C1 segment of cervical spinal cord (tissue), 14 donors: ENCODE measurements at regions not wholly inside any gene's neighbourhood (a gene's known extent, or its start where the extent isn't known, plus 50 kb on each side); places are given as distances from the start of the nearest gene placed in this dataset.
A peak's percentile ranks its signal among the peaks of the same experiment; 100 is the strongest.
"Not testable (repeated sequence)": the region's sequence is repeated elsewhere in the genome, so short reads cannot be mapped to it uniquely, and the experiment has no call there.

Experiments
- DNase-seq, 14 donors: peaks; one replicate each; lab custom pipeline; 2025; lab: John Stamatoyannopoulos, UW

DNA sequence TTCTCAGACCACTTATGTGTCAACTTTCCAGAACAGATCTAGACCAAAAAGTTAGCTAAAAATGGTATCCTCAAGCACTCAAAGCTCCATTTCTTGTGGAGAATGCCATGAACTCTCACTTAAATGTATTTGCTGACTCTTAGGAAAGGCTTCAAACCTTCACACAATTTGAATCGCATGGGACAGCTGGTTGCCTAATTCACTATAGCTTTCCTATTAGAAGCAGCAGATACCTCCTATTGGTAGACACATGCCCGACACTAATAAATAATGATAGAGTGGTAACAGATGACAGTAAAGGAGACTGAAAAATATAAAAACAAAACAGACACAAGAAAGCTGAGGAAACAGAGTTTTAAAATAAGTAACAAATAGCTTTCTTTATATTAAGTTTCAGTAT, 818.5 kb downstream of the XPNPEP1 start:
- DNase-seq: no peak

DNA sequence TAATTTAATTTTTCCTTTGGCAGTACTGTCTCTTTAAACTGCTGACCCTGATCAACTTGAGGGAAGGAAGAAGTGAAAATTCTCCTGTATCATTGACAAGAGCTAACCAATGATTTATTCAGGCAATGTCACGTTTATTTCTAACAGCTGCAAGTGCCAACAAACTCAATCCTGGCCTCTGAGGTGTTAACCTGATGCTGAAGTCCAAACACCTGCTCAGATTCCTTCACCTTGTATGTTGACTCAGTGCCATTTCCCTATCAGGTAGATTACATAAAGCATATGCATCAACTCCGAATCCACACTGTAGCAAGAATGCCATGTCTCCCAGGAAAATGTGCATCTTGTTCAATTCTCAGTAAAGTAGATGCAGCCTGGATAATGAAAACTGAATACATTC, 820.0 kb downstream of the XPNPEP1 start:
- DNase-seq: no peak

DNA sequence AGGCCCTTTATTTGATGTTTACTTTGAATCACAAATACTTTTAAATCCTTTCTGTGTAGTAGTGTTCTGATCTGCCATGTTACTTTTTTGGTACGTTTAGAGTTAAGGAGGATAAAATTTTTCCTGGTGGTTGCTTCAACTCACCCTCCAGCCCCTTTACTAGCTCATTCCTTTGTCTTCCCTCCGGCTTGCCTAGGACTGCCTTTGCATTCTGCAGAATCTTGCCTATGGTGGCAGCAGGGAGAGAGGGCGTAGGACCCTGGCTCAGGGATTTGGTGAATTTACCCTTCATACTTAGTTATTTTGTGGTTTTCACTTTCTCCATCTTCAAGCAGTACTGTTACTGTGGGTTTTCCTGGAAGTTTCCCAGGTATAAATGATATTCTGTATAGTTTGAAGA, 833.5 kb downstream of the XPNPEP1 start:
- DNase-seq: no peak

DNA sequence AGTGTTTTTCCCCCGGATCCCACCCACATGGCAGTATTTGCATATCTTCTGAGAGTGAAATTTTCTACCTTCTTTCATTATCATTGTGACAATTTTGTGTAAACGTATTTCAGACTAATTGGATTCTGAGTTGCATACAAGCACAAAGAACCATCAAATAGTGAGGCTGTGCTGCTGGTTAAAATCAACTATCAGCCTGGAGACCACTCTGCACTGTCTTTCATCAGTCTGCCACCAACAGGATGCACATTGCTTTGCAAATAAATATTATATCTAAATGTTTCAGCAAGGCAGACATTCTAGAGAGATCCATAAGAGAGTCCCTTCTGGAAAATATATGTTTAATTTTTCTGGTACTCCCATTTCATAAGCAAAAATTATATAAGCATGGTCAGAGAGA, 851.8 kb downstream of the XPNPEP1 start:
- no peak for DNase-seq

DNA sequence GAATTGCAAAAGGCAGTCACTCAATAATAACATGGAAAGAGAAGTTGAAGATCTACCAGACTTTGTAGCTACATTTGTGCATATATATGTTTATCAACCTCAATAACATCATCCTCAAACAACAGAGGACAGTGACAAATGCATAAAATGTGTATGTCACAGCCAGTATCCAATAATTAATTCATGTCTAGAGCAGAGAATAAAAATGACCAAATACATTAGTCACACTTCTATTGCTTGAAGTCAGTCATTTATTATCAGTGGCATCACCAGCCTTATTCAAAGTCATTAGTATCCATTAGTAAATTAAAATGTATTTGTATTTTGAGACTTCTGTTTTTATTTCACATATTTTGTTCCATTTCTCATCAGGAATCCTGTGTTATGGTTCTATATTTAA, 852.8 kb downstream of the XPNPEP1 start:
- no peak for DNase-seq

DNA sequence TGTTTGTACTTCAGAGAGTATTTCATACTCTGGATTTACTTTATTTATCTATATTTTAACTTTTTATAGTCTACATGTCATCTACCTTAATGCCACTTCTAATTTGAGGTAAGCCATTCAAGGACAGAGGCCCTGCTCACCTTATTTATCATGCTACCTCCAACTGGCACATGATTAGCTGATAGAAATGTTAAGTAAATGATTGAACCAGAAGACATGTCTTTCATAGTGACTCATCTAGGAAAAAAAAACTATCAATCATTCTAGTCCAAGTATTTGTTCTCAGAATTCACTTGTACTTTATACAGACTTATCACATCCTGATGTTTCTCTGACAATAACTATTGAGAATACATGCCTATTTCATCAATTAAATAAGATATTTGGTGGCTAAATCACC, 856.3 kb downstream of the XPNPEP1 start:
- no peak for DNase-seq

DNA sequence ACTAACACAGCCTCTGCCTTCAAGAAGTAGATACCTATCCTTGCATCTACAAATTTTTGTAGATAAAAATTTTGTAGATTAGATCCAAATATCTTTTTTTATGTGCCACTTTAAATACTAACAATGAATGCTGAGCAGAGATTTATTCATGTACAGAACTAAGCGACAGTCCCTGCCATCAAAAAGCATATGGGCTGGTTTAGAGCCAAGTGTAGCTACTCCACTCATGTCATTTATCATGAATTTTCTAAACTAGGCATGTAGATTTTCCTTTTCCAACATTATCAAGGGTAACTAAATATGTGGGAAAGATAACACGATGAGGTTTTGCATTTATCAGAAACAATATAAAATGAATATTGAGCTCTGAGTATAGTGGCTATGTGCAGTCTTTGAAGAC, 857.5 kb downstream of the XPNPEP1 start:
- no peak for DNase-seq

DNA sequence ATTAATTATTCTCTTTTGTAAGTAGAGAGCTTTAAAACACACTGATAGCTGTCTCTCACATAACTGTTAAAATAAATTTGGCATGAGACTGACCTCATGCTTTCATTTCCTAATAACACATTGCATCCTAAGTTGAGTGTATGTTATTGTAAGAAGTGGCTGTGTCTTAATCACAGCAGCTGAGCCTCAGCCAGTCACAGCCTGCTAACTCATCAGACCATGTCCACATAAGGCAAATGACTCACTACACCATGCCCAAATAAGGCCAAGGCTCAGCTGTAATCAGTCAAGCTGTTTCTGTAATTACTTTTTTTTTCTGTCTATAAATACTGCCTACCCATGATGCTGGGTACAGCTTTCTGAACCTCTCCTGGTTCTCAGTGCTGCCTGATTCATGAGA, 860.9 kb downstream of the XPNPEP1 start:
- DNase-seq: no peak

DNA sequence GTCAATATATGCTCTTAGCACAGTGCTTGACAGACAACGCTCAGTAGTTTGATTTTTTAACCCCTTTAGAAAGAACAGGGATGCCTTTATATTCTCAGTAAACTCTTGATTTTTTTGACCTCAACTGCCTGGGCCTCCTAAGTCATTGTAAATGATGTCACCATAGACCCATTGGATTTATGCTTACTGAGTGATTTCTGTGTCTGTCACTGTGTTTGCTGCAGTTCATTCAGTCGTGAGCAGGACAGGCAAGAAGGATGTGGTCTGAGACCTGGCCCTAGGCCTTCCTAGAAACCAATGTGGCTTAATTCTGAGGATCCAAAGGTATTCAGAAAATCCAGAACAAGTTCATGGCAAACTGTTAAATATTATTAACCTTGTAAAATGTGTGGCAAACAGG, 868.1 kb downstream of the XPNPEP1 start:
- DNase-seq: no peak

DNA sequence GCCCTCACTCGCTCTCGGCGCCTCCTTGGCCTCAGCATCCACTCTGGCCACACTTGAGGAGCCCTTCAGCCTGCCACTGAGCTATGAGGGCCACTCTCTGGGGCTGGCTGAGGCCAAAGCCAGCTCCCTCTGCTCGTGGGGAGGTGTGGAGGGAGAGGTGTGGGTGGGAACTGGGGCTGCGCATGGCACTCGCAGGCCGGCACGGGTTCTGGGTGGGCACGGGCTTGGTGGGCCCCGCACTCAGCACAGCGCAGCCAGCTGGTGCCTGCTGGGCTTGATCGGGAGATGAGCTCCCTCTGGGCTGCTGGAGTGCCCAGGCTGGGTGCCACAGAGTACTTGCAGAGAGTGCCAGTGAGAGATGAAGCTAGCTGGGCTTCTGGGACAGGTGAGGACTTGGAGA, 875.5 kb downstream of the XPNPEP1 start:
- no peak for DNase-seq

DNA sequence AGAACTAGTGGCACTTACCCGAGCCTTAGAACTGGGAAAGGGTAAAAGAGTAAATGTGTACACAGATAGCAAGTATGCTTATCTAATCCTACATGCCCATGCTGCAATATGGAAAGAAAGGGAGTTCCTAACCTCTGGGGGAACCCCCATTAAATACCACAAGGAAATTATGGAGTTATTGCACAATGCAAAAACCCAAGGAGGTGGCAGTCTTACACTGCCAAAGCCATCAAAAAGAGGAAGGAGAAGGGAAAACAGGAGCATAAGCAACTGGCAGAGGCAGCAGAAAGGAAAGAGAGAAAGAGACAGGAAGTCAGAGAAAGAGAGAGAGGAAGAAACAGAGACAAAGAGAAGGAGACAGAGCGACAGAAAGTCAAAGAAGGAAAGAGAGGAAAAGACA, 876.9 kb downstream of the XPNPEP1 start:
- DNase-seq: not testable (repeated sequence)

DNA sequence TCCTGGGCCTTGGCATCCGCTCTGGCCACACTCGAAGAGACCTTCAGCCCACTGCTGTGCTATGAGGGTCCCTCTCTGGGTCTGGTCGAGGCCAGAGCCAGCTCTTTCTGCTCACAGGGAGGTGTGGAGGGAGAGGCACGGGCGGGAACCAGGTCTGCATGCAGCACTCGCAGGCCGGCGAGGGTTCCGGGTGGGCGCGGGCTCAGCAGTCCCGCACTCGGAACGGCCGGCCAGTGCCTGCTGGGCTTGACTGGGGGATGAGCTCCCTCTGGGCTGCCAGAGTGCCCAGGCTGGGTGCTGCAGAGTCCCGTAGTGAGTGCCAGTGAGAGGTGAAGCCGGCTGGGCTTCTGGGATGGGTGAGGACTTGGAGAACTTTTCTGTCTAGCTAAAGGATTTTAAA, 882.7 kb downstream of the XPNPEP1 start:
- DNase-seq: no peak

DNA sequence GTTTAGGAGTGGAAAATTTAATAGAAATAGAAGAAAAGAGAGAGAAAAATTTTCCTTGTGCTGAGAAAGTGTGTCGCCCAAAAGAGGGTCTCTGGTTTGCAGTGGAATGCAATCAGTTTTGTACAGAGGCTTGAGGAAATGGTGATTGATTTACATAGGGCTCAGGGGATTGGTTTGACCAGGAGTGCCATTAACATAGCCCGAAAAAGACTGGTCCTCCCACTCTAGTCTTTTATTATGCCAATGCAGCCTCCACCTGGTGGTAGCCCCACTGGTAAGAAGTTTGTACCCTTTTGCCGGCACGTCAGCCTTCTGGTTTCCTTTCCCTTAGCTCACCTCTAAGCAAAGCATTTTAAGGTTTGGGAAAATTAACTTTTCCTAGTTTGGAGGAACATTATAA, 885.3 kb downstream of the XPNPEP1 start:
- no peak for DNase-seq

DNA sequence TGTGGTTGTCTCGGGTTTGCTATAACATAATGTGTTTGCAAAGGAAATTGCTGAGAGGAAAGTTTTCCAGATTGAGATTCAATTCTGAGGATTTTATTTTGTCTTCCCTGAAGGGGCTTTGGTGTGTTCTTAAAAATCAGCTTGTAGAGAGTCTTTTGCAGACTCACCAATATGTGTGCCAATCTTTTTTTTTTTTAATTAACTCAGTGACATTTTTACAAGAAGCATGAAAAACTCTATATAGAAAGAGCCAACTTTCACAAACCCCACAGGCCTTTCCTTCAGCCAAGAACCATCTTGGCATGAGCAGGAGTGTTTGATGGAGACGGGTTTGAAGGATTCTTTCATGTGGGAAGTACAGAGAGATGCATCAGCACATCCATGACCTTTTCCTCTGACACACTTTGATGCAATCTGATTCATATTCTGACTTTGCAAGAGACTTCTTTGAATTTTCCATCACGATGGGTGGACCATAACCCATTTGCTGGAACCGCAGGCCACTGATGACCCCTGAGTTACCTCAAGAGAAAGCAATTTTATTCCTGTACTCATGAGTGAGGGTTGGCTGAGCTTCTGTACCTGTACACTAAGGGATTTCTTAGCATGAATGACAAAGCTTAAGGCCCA, 892.6 kb downstream of the XPNPEP1 start:
- peak in 1 of 14 donors; percentile 4 for DNase-seq

DNA sequence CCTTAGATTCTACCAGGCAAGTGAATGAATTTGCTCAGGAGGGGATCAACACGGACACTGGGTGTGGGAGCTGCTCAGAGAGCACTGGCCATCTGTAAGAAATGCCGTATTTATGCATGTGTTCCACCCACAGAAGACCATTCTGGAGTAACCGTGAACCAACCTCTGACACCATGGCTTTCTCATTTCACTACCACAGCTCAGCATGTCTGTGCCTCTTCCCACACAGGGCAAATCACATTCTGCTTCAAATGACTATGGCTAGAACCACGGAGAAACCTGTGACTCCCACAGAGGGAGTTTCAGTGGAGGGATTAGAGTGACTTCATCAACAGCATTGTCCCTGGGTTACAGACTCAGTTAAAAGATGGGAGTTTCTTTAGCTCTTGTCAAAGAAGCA, 893.4 kb downstream of the XPNPEP1 start:
- no peak for DNase-seq

DNA sequence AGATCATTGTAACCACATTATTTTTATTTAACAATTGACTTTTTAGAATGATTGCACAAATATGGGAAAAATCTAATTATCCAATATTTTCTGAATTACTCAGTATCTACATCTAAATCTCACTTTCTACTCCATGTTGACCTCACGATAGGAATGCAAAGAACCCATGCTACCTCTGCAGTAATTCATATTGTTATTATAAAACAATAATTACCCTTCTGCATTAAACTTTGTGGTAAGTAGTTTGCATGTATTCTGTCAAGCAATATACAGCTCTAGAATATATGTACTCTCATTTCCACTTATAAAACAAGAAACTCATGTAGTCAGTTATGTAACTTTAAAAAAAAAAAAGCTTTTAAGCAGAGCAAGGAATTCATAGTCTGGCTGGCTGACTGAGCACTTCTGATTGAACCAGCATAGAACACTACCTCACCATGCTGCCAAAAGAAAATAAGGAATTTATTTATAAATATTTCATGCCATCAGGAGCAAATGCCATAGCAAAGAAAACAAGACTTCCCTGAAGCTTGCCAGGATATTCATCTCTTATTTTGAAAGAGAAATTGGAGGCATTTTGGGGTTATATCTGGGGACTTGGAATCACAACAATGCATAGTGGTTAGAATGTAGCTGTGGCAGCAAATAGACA, 895.7 kb downstream of the XPNPEP1 start:
- DNase-seq: no peak

DNA sequence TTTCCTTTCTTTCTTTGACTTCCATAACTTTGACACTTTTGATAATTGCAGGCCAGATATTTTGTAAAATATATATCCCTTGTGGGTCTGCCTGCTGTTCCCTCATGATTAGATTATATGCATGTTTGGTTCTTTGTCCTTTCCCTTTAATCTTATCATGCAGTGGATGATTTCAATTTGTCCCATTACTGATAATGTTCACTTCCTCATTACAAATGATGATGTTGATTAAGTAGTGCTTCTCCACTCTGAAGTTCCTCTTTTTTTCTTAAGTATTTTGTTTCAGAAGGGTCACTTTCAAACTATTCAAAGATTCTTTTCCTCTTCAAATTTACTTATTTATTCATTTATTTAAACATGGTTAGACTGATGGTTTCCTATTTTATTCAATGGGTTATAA, 898.1 kb downstream of the XPNPEP1 start:
- DNase-seq: no peak

DNA sequence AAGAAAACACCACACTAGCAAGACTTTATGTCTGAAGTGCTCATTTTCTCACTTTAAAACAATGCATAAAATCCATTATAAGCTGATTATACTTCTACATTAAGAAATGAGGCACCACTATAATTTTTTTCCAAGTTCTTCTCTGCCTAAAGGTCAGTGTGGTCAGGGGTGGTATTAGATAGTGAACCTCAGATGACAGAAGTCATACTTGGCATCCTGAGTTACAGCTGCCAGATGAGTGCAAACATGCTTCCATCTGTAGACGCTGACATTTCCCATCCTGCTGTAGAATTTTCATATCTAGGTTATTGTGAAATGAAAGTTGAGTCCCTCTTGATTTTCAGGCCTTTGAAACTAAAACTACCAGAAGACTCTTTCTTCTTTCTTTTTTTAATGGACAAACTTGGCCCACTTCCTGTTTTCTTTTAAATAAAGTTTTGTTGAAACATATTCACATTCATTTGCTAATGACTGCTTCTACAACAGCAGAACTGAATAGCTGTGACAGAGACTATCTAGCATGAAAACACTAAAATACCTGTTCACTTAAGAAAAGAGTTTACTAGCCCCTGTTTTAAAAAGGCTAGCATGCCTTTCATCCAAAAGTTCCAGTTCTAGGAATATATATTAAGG, 900.8 kb downstream of the XPNPEP1 start:
- no peak for DNase-seq

DNA sequence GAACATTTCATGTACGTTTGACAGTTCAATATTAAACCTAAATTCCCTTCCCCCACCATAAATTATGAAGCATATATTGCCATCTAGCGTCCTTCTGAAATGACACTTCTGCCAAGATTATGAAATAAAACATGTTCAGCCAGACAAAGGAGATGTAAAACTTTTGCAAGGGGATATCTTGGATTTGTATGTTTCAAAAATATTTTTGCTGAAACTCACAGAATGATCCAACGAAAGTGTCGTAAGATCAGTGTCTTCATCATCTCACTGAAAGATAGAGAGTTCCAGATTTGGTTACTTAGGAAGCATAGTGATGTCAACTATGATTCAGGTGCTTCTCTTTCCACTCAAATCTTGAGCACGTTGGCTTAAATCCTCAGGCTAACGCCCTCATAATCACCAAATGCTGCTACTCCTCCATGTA, 904.3 kb downstream of the XPNPEP1 start:
- DNase-seq: no peak

DNA sequence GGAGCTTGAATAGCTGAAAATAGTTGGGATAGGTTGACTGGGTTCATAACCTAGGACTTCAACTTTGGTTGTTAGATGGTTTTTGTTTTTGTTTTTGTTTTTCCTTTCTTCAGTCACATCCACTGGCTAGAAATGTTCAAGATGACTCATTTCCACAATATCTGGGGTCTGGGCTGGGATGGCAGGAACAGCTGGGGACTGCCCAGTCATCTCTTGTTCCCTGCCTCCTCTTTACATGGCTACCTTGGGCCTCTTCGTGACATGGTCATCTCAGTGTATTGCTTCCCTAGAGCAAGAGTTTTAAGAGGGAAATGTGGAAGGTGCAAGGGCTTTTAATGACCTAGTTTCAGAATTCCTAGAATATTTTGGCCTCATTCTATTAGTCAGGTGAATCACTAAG, 915.8 kb downstream of the XPNPEP1 start:
- DNase-seq: no peak

DNA sequence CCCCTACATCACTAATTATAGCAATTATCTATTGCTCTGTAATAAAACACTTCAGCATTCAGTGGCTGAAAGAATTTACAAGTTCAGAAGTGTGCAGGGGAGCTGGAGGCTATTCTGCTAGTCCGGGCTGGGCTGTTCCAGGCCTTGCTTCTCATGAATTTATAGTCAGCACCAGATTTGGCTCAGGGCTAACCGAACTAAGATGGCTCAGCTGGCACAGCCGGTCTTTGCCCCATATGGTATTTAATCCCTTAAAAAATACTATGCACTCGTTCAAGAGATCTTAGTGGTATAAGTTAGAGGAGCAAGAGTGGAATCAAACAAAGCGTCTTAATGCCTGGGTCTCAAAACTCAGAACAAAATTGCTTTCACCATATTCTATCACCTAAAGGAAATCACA, 932.9 kb downstream of the XPNPEP1 start:
- DNase-seq: no peak

DNA sequence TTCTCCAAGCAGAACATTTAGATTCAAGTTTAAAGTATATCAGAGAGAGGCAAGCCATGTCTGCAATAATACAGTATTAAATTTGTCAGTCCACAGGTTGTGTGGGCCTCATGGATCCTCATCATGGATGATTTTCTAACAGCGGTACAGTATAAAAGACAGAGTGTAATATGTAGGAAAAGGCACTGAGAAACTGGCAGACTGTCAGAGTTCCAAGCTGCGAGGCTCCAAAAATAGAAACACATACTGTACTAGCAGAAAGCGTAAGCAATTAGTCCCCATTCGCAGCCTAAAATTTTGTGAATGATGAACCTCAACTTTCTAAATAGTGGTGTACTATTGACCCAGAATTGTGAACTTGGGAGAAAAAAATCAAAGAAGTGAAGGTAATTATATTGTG, 933.3 kb downstream of the XPNPEP1 start:
- no peak for DNase-seq

DNA sequence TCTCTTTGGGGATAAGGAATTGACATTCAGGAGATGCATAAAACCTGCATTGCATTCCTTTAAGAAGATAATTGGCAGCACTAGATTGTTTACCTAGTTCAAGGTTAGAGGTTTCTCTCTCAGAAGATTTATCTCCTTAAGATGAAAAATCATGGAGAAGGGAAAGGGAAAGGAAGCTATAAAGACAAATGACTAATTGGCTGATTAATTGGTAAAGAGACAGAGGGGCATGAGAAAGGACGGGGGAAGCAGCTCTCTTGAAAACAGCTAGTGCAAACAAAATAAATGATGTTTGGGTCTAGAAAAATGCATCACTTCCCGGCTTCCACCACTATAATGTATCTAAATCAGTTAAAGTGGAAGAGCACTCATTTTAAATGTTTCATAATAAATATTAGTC, 941.2 kb downstream of the XPNPEP1 start:
- DNase-seq: no peak
